Endothelial cell (in vitro differentiated cells): ENCODE measurements at regions not wholly inside any gene's neighbourhood (a gene's known extent, or its start where the extent isn't known, plus 50 kb on each side); places are given as distances from the start of the nearest gene placed in this dataset.

Experiments
- DNase-seq: peaks from one replicate; pipeline ENCODE4 v3.0.0; 2021; ENCODE audit warnings: low spot score
- H3K27ac Mint-ChIP-seq: one replicate; pipeline ENCODE4 v1.8.0; 2021; ENCODE audit warnings: mixed read lengths, inconsistent platforms; ENCODE audit not compliant: unreplicated experiment
- H3K27me3 Mint-ChIP-seq: one replicate; pipeline ENCODE4 v1.8.0; 2021; ENCODE audit warnings: mild to moderate bottlenecking, moderate library complexity, mixed read lengths, inconsistent platforms; ENCODE audit not compliant: unreplicated experiment
- H3K36me3 Mint-ChIP-seq: one replicate; pipeline ENCODE4 v1.8.0; 2021; ENCODE audit warnings: mild to moderate bottlenecking, low read depth, mixed read lengths, inconsistent platforms; ENCODE audit not compliant: unreplicated experiment
- H3K4me1 Mint-ChIP-seq: one replicate; pipeline ENCODE4 v1.8.0; 2021; ENCODE audit warnings: mild to moderate bottlenecking, mixed read lengths, inconsistent platforms; ENCODE audit not compliant: unreplicated experiment
- H3K4me3 Mint-ChIP-seq: one replicate; pipeline ENCODE4 v1.8.0; 2021; ENCODE audit warnings: mild to moderate bottlenecking, mixed read lengths, inconsistent platforms; ENCODE audit not compliant: unreplicated experiment
- H3K9me3 Mint-ChIP-seq: one replicate; pipeline ENCODE4 v1.8.0; 2021; ENCODE audit warnings: mixed read lengths, inconsistent platforms; ENCODE audit not compliant: unreplicated experiment
- CTCF ChIP-seq: fragments of 200-600 bp; sonication (generic); IDR thresholded peaks from one replicate; pipeline ENCODE4 v1.5.0; 2021; ENCODE audit warnings: antibody characterized with exemption; ENCODE audit not compliant: unreplicated experiment

DNA sequence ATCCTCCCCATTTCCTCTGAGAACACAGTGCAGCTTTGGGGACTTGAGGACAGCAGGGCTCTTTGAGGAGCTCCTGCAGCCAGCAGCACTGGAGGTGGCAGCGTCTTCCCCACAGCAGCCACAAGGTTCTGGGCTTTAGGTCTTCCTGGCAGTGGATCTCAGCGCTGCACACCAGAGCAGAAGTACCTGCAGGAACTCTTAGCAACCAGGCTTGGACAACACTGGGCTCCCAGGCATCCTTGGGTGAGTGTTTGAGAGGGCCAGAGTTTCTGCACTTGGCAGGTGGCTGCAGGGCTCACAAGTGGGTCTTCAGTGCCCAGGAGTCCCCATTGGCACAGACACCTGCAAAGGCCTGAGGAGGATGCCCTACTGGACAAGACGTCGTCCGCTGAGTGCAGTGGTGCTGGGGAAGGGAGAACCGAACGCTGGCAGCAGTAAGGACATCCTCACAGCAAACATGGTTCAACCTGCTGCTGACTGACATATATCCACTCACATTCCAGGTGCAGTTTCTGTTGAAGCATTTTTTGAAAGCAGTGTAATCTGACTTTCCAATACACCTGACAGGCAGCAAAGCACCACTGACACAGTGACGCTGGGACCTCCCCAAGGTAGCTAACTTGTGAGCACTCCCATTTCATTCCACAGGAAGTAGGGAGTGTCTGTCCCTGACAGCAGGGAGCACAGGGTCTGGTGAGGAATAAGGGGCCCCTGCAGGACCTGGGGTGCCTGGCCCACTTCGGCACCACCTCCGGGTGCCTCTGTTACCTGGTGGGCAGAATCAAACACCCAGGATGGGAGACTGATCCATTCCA lies 149.9 kb upstream of the COPS8 start:
- Mint-ChIP-seq H3K9me3 (no peaks in the 10 kb centered on the region), H3K27ac (no peak overlapping the region), H3K36me3 (no peaks in the 10 kb centered on the region), H3K27me3 (peaks cover 4% of the 10 kb centered on the region), H3K4me1 (no peaks in the 10 kb centered on the region), H3K4me3 (no peak overlapping the region)
- no peak for DNase-seq
- no peak for TF ChIP-seq CTCF

DNA sequence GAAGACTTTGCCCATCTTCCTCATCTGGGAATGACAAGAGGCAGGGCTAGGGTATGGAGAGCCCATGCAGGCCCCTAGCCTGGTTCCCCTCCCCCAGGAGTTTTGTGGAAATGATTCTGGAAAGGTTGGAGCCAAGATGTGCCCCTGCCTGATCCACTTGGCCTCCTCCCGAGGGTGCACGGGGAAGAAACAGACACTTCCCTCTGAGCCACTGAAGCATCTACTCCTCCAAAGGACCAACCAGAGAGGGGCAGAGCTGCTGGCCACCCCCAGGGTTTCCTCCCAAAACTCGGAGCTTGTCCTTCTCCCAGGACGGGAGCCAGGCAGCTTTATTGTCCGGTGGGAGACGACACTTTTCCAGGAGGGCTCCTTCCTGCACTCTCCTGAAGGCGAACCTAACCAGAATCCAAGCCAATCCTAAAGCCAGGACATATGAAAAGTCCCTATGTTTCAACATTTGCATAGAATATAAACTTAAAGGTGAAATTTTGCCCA lies 149.2 kb upstream of the COPS8 start:
- Mint-ChIP-seq H3K36me3 (no peaks in the 10 kb centered on the region), H3K9me3 (no peaks in the 10 kb centered on the region), H3K4me3 (no peak overlapping the region), H3K27me3 (peaks cover 4% of the 10 kb centered on the region), H3K4me1 (no peaks in the 10 kb centered on the region), H3K27ac (no peak overlapping the region)
- DNase-seq, result peak; percentile 0
- TF ChIP-seq CTCF, result no peak

- no peak overlapping the region for H3K4me3 Mint-ChIP-seq
- DNase-seq, result no peak
Measured at GRCh38 chr2:236938126-236938525, 147.6 kb upstream of the COPS8 start.

GRCh38 chr2:236939271-236939670 lies 146.4 kb upstream of the COPS8 start:
- TF ChIP-seq CTCF, result no peak
- no peak overlapping the region for H3K4me3 Mint-ChIP-seq
- no peak for DNase-seq
- H3K27ac Mint-ChIP-seq, result no peak overlapping the region
- no peaks in the 10 kb centered on the region for H3K36me3 Mint-ChIP-seq
- H3K4me1 Mint-ChIP-seq, result peaks cover 6% of the 10 kb centered on the region
- H3K9me3 Mint-ChIP-seq, result no peaks in the 10 kb centered on the region
- H3K27me3 Mint-ChIP-seq, result peaks cover 4% of the 10 kb centered on the region

More at GRCh38 chr2:236938126-236938525, 147.6 kb upstream of the COPS8 start:
- Mint-ChIP-seq H3K36me3 (no peaks in the 10 kb centered on the region), H3K4me1 (no peaks in the 10 kb centered on the region), H3K27ac (no peak overlapping the region), H3K9me3 (no peaks in the 10 kb centered on the region), H3K27me3 (peaks cover 4% of the 10 kb centered on the region)
- no peak for TF ChIP-seq CTCF

GRCh38 chr2:236939721-236940231 lies 145.9 kb upstream of the COPS8 start:
- H3K27me3 Mint-ChIP-seq, result peaks cover 4% of the 10 kb centered on the region
- H3K36me3 Mint-ChIP-seq, result no peaks in the 10 kb centered on the region
- no peak for DNase-seq
- no peaks in the 10 kb centered on the region for H3K9me3 Mint-ChIP-seq
- no peak overlapping the region for H3K27ac Mint-ChIP-seq
- peaks cover 6% of the 10 kb centered on the region for H3K4me1 Mint-ChIP-seq
- no peak overlapping the region for H3K4me3 Mint-ChIP-seq
- TF ChIP-seq CTCF, result no peak
